ENCODE measurements at regions not wholly inside any gene's neighbourhood (a gene's known extent, or its start where the extent isn't known, plus 50 kb on each side); places are given as distances from the start of the nearest gene placed in this dataset.
"Not testable (repeated sequence)": the region's sequence is repeated elsewhere in the genome, so short reads cannot be mapped to it uniquely, and the experiment has no call there.

DNA sequence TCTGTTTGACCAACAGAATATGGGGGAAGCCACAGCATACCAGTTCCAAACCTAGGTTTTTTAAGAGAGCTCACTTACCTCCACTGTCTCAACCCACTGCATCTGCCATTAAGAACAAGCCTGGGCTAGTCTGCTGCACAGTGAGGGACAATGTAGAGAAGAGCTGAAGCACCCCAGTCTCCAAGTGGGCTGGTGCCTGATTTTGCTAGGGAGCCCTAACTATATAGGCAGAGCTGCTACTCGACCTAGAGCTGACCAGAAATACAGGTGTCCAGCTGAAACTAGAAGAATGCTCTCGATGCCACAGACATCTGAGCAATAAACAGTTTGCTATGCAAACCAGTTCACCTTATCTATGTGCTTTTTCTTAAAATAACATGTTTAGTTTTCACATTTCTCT is 106.9 kb upstream of the BET1 start:
- FAIRE-seq, result no peak

GRCh38 chr7:94115316-94115715 is 111.2 kb upstream of the BET1 start:
- no peak for FAIRE-seq

DNA sequence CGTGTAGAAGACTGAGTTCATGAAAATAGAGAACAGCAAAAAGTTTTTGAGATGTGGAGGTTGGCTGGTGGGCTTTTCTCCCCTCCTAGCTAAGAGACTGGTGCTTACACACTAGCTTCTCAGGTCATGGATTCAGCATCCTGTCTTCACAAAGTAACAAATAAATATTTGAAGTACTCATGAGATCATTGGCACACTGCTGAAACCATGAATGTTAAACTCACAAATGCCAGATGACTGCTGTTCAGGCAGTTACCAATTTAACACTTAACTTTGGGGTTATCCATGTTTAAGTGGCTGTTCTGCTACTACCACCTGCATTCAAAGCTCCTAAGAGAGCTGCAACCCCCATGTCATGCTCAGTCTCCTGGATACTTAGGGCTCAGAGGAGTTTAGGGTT is 119.0 kb upstream of the BET1 start:
- FAIRE-seq, result no peak

- FAIRE-seq, result no peak
Measured at GRCh38 chr7:94127026-94127425, 122.9 kb upstream of the BET1 start.

DNA sequence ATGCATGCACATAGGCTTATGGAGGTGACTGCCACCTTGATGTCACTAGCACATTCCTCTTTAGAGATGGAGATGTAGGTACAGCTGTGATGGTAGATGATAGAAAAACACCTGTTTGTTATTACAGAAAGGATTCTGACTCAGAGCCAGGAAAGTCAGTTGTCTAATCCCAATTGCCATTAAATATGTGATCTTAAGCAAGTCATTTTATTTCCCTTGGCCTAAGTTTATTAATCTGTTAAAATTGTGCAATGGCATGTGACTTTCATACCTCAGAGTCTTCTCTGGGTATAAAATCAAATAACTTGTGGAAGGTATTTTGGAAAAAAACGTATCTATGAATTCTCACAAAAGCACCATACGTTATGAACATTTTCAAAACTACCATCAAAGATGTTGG is 123.9 kb upstream of the BET1 start:
- FAIRE-seq, result no peak

- no peak for FAIRE-seq
Measured at GRCh38 chr7:94129443-94130140, 125.4 kb upstream of the BET1 start.

DNA sequence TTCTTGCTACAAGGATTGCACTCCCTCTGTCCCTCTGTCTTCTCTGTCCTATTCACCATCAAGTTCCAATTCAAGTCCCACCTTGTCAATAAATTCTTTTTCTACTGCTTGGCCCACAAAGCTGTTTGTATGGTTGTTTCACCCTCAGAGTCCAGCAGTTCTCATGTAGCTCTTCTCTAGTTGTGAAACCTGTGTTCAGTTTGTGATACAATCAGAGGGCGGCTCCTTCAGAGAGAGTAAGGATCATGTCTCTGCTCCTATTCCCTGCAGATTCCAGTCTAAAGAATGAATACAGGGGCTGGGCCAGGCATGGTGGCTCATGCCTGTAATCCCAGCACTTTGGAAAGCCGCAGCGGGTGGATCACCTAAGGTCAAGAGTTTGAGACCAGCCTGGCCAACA is 126.6 kb upstream of the BET1 start:
- FAIRE-seq, result no peak

GRCh38 chr7:94133460-94133859 is 129.3 kb upstream of the BET1 start:
- no peak for FAIRE-seq

DNA sequence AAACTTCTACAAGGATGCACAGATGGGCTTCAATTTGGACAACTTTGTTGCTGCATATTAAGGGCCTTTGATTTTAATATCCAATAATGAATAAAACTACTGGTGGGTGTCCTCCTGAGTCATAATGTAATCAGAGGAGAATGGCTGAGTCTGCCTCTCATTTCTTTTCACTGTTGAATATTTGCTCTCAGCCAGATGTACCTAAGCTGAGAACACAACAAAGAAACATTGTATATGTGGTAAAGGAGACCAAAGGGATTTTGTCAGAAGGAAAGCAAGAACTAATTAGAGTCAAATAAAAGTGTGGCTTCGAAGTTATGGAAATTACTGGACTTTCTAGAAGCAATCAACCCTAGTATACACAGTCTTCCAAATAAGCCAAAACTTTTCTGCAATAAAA is 131.0 kb upstream of the BET1 start:
- no peak for FAIRE-seq

GRCh38 chr7:94142281-94142680 is 138.1 kb upstream of the BET1 start:
- no peak for FAIRE-seq

GRCh38 chr7:94145602-94146001 is 141.4 kb upstream of the BET1 start:
- FAIRE-seq, result no peak

- no peak for FAIRE-seq
Measured at GRCh38 chr7:94146408-94146807, 142.3 kb upstream of the BET1 start.

DNA sequence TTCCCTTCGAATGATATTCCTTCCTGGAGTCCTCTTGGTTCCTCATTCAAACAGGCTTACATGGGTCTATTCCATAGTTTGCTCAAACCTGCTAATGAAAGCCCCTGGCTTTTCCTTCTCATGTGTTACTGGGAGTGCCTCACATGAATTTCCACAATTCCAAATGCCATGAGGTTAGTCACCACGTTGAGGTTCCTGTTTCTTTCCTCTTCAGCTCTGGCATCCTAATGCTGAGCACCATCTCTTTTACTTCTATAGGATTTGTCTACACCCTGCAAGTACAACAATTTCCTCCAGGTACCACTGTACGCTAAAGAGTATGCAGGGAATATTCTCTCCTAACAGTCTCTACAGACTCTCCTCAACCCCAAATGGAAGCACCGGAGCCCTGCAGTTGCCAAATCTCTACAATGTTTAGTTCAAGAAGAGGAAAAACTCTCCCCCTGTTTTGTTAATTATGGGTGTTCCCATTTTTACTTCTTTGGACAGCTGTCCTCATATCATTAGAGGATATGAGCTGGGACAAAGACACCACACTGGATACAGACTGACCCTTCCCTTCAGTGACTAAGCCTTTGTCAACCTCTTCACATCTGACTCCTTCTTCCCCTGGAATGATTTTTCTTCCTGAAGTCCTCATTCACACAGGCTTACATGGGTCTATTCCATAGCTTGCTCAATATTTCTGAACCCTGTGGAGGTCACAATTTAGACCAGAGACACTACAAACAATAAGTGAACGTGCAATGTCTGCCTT is 145.8 kb upstream of the BET1 start:
- no peak for FAIRE-seq

GRCh38 chr7:94154182-94154581 is 150.0 kb upstream of the BET1 start:
- peak; percentile 71 for FAIRE-seq

DNA sequence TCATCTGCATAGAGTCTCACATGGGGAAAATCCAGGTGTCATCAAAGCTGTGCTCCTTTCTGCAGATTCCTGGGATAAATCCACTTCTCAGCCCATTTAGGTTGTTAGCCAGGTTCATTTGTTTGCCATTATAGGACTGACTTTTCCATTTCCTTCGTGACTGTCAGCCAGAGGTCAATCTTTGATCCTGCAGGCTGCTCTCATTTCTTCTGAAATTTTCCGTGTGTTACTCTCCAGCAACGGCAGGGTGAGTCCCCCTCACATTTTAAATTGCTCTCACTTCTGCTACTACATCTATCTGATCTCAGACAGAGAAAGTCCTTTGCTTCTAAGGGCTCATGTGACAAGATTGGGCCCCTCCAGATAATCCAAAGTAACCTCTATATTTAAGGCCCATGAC is 150.7 kb upstream of the BET1 start:
- no peak for FAIRE-seq

- FAIRE-seq, result not testable (repeated sequence)
Measured at GRCh38 chr7:94157659-94158306, 153.6 kb upstream of the BET1 start.

GRCh38 chr7:94160719-94161435 is 156.7 kb upstream of the BET1 start:
- no peak for FAIRE-seq

DNA sequence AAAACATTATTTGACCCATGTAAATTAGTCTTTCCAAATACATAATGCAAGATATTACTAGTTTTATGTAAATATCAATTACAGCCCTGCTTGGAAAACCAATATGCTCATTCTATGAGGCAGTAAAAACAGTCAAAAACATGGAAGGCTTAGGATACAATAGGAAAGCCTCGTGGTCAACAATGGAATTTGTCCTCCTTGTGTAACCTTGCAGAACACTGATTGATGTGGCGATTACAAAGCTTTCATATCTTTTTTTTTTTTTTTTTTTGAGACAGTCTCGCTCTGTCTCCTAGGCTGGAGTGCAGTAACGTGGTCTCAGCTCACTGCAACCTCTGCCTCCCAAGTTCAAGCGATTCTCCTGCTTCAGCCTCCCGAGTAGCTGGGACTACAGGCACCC is 157.3 kb upstream of the BET1 start:
- FAIRE-seq, result no peak

GRCh38 chr7:94169682-94170081 is 165.5 kb upstream of the BET1 start:
- no peak for FAIRE-seq

GRCh38 chr7:94170836-94171235 is 166.7 kb upstream of the BET1 start:
- no peak for FAIRE-seq

DNA sequence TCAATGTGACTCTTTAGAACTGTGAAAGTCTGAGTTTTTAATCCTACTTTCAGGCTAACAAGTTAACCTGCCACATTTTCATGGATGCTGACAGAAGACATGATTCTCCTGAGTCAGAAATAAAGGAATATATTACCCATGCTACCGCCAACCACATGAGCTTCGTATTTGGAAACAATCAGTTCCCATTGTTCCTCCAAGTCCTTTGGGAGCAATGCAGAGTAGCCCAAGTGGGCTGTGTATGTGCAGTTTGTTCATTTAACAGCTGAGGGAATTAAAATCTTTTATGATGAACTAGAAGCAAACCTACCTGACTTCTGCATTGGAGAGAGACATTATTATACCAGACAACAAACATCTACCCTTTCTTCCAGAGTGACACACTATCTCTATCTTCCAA is 169.3 kb upstream of the BET1 start:
- no peak for FAIRE-seq

DNA sequence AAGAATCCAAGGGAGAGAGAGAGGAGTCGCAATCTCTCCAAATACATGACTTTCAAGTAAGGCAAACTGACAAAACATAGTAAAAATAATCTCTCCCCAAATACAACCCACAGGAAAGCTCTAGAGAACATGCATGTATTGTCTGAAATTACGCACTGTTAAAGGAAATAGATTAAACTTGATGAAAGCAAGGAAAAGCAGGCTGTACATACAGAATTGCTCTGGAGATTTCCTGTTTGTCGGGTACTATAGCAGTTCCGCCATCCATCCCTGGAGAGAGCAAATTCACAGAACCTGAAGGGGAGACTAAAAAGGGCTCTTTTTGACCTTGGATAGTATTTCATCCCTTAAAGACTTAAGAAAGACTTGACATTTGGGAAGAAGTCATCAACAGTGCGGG is 170.2 kb upstream of the BET1 start:
- FAIRE-seq, result no peak

DNA sequence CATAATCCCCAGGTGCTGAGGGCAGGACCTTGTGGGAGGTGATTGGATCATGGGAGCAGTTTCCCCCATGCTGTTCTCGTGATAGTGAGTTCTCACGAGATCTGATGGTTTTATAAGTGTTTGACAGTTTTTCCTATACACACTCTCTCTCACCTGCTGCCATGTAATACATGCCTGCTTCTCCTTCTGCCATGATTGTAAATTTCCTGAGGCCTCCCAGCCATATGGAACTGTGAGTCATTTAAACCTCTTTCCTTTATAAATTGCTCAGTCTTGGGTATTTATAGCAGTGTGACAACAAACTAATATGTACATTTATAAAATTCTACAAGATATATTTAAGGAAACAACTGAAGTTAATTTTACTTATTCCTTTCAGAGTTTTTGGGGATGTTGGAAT is 170.8 kb upstream of the BET1 start:
- FAIRE-seq, result no peak
